T-helper 2 cell treated with Interferon-gamma antibody and Interleukin-4, amounts not matched to agents 5 μg/mL and 100 μg/mL, for 36 hours (primary cell): ENCODE measurements at regions not wholly inside any gene's neighbourhood (a gene's known extent, or its start where the extent isn't known, plus 50 kb on each side); places are given as distances from the start of the nearest gene placed in this dataset.
"Not testable (repeated sequence)": the region's sequence is repeated elsewhere in the genome, so short reads cannot be mapped to it uniquely, and the experiment has no call there.

Experiments
- DNase-seq: peaks from one replicate; pipeline ENCODE4 v3.0.0; 2021; ENCODE audit warnings: low spot score
- H3K27ac Mint-ChIP-seq: one replicate; pipeline ENCODE4 v1.8.0; 2021; ENCODE audit warnings: mild to moderate bottlenecking, mixed read lengths
- H3K27me3 Mint-ChIP-seq: one replicate; pipeline ENCODE4 v1.8.0; 2021; ENCODE audit warnings: low read depth, mixed read lengths
- H3K36me3 Mint-ChIP-seq: one replicate; pipeline ENCODE4 v1.8.0; 2021; ENCODE audit warnings: low read depth, mixed read lengths
- H3K4me1 Mint-ChIP-seq: one replicate; pipeline ENCODE4 v1.8.0; 2021; ENCODE audit warnings: low read depth, mixed read lengths
- H3K4me3 Mint-ChIP-seq: one replicate; pipeline ENCODE4 v1.8.0; 2022; ENCODE audit warnings: mild to moderate bottlenecking, moderate library complexity, mixed read lengths
- H3K9me3 Mint-ChIP-seq: one replicate; pipeline ENCODE4 v1.8.0; 2021; ENCODE audit warnings: mixed read lengths

DNA sequence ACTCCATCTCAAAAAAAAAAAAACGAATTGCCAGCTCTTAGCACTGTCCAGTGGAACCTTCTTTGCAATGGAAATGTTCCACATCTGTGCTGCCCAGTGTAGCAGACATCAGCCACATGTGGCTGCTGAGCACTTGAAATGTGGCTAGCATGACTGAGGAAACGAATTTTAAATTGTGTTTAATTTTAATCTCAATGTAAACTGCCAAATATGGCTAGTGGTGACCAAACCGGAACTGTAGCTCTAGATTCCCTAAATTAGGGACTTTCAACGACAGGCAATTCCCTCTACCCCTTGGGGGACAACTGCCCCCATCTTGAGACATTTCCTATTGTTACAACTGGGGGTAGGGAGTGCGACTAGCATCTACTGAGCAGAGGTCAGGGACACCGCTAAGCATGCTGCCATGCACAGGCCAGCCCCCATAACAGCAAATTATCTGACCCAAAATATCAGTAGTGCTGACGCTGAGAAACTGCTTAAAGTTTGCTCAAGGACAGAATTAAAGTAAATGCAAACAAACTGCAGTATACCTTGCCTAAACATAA, 52.4 kb upstream of the PDPR start:
- H3K9me3 Mint-ChIP-seq, H3K4me3 Mint-ChIP-seq, DNase-seq, H3K27me3 Mint-ChIP-seq, H3K36me3 Mint-ChIP-seq, H3K27ac Mint-ChIP-seq, H3K4me1 Mint-ChIP-seq: not testable (repeated sequence)

DNA sequence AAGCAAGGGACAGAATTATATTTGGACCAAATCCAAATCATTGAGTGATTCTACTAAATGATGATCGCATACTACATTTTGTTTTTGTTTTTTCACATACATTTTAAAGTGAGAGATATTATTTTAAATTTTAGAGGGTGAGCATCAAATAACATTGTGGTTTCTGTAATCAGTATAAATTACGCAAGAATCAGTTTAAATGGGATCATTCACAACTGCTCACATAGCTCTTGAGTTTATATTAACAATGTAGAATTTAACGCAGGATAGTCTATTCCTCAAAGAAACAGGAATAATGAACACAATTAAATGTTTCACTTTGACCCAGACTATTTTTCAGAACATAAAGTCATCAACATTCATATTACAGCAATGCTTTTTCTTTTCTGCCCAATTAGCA, 51.2 kb upstream of the PDPR start:
- not testable (repeated sequence) for H3K36me3 Mint-ChIP-seq, H3K4me3 Mint-ChIP-seq, H3K9me3 Mint-ChIP-seq, H3K27ac Mint-ChIP-seq, H3K4me1 Mint-ChIP-seq, H3K27me3 Mint-ChIP-seq, DNase-seq
